Liver (tissue), 8 donors: ENCODE measurements at regions not wholly inside any gene's neighbourhood (a gene's known extent, or its start where the extent isn't known, plus 50 kb on each side); places are given as distances from the start of the nearest gene placed in this dataset.

Experiments used
- DNase-seq: peaks from one replicate; pipeline ENCODE4 v3.0.0-alpha.2; 2017; ENCODE audit warnings: low spot score
- H3K27ac ChIP-seq, 2 donors: one replicate each; pipeline ENCODE4 v1.7.0; 2013; ENCODE audit warnings: inconsistent platforms in 2 of 2, low read length in 2 of 2, control low read depth in 1 of 2, low read depth in 1 of 2, mild to moderate bottlenecking in 1 of 2
- H3K27me3 ChIP-seq, 4 donors: one replicate each; pipeline versions ENCODE4 v1.6.1 to v1.7.0; 2013; ENCODE audit warnings: low read length in 3 of 4, inconsistent platforms in 1 of 4, mild to moderate bottlenecking in 1 of 4, moderate library complexity in 1 of 4; ENCODE audit not compliant: control insufficient read depth in 4 of 4, insufficient read depth in 4 of 4
- H3K36me3 ChIP-seq, 4 donors: one replicate each; pipeline versions ENCODE4 v1.6.1 to v1.7.0; 2013; ENCODE audit warnings: low read length in 3 of 4, mild to moderate bottlenecking in 3 of 4, low read depth in 1 of 4, moderate library complexity in 1 of 4; ENCODE audit not compliant: control insufficient read depth in 4 of 4, insufficient read depth in 3 of 4
- H3K4me1 ChIP-seq, 4 donors: one replicate each; pipeline versions ENCODE4 v1.6.1 to v1.7.0; 2013; ENCODE audit warnings: low read length in 3 of 4, mild to moderate bottlenecking in 3 of 4, moderate library complexity in 1 of 4; ENCODE audit not compliant: control insufficient read depth in 4 of 4, insufficient read depth in 4 of 4
- H3K4me3 ChIP-seq, 3 donors: one replicate each; pipeline versions ENCODE4 v1.6.1 to v1.7.0; 2013; ENCODE audit warnings: low read length in 3 of 3, control low read depth in 1 of 3, low read depth in 1 of 3, mild to moderate bottlenecking in 1 of 3
- H3K9ac ChIP-seq, 2 donors: one replicate each; pipeline ENCODE4 v1.7.0; 2013; ENCODE audit warnings: low read length in 2 of 2, mild to moderate bottlenecking in 2 of 2, moderate library complexity in 2 of 2, control low read depth in 1 of 2, low read depth in 1 of 2
- H3K9me3 ChIP-seq, 4 donors: one replicate each; pipeline versions ENCODE4 v1.6.1 to v1.7.0; 2013; ENCODE audit warnings: low read length in 3 of 4; ENCODE audit not compliant: control insufficient read depth in 4 of 4
- EGR1 ChIP-seq, 2 donors: IDR thresholded peaks; 2 replicates each; pipeline ENCODE4 v1.6.1; 2016 to 2018; ENCODE audit warnings: antibody characterized with exemption in 2 of 2, low read depth in 2 of 2
- FOXA2 ChIP-seq: IDR thresholded peaks from 2 replicates; pipeline ENCODE4 v1.6.1; 2016; ENCODE audit warnings: antibody characterized with exemption
- GABPA ChIP-seq, 2 donors: IDR thresholded peaks in 1 of 2; conservative IDR thresholded peaks in 1 of 2; 2 replicates each; pipeline ENCODE4 v1.6.1; 2016; ENCODE audit warnings: antibody characterized with exemption in 2 of 2, mild to moderate bottlenecking in 1 of 2, moderate library complexity in 1 of 2
- HNF4G ChIP-seq: IDR thresholded peaks from 2 replicates; pipeline ENCODE4 v1.6.1; 2016; ENCODE audit warnings: antibody characterized with exemption
- RAD21 ChIP-seq, 2 donors: IDR thresholded peaks; 2 replicates each; pipeline ENCODE4 v1.6.1; 2016; ENCODE audit warnings: antibody characterized with exemption in 2 of 2, mild to moderate bottlenecking in 2 of 2
- YY1 ChIP-seq: IDR thresholded peaks from 2 replicates; pipeline ENCODE4 v1.6.1; 2016; ENCODE audit warnings: antibody characterized with exemption, mild to moderate bottlenecking
- WGBS: extraction: QIAGEN DNeasy Blood & Tissue Kit; methylation state at CpG from one replicate; pipeline ENCODE4 v1.1.7; 2013; 5-methylcytosine and 5-hydroxymethylcytosine counted together
- TF ChIP-seq, protein P1 (sequence below): fragments of 150-350 bp; IDR thresholded peaks from 2 replicates; pipeline ENCODE4 v1.5.1; 2017; ENCODE audit warnings: improper control_type of control experiment, low read depth, low read length; ENCODE audit not compliant: missing input control
- TF ChIP-seq, protein P2 (sequence below): IDR thresholded peaks from 2 replicates; pipeline ENCODE4 v1.6.1; 2016; ENCODE audit warnings: antibody characterized with exemption
- TF ChIP-seq, protein P3 (sequence below): IDR thresholded peaks from 2 replicates; pipeline ENCODE4 v1.6.1; 2016; ENCODE audit warnings: antibody characterized with exemption
- TF ChIP-seq, protein P4 (sequence below): IDR thresholded peaks from 2 replicates; pipeline ENCODE4 v1.6.1; 2016; ENCODE audit warnings: antibody characterized with exemption
- TF ChIP-seq, protein P5 (sequence below): IDR thresholded peaks from 2 replicates; pipeline ENCODE4 v1.6.1; 2016; ENCODE audit warnings: antibody characterized with exemption, mild to moderate bottlenecking
- donor health status: healthy.
- donor health status: healthy.
- donor health status: healthy.
- donor health status: healthy.
- donor health status: healthy.

DNA sequence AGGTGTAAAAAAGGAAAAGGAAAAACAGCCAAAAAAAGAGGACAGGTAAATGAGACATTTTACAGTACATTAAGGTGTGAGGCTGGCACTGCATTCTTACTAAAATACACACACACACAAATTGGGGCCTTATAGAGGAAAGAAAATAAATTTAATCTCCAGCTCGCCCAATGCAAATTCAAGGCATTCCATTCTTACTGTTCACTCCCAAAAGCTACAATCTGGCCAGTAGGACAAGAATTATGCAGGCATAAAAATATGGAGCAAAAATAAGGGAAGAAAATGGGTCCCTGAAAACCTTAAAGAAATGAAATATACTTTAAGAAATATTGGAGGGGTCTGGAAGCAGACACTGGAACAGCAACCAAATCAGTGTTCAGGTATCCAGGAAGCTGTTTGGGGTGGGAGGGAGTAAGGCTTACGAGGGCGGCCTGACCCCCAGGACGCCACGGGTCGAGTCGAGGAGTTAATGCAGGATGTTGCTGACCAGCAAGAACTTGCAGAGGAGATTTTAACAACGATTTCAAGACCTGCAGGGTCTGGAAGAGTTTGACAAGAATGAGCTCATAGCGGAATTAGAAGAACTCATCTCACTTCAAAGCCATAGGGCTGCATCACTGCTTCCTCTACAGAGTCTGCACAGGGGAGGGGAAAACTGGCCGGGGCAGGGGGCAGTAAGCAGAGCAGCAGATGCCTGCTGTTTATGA is 245.5 kb downstream of the TBL1XR1 start:
- Histone ChIP-seq H3K4me3 (no peak overlapping the region), H3K9me3 (no peaks in the 10 kb centered on the region), H3K36me3 (no peaks in the 10 kb centered on the region), H3K27me3 (no peaks in the 10 kb centered on the region), H3K27ac (no peak overlapping the region), H3K4me1 (peaks cover 0 to 14% (median 11%) of the 10 kb centered on the region in 4 donors), H3K9ac (no peak overlapping the region)
- DNase-seq, result no peak
- TF ChIP-seq, protein P1, sequence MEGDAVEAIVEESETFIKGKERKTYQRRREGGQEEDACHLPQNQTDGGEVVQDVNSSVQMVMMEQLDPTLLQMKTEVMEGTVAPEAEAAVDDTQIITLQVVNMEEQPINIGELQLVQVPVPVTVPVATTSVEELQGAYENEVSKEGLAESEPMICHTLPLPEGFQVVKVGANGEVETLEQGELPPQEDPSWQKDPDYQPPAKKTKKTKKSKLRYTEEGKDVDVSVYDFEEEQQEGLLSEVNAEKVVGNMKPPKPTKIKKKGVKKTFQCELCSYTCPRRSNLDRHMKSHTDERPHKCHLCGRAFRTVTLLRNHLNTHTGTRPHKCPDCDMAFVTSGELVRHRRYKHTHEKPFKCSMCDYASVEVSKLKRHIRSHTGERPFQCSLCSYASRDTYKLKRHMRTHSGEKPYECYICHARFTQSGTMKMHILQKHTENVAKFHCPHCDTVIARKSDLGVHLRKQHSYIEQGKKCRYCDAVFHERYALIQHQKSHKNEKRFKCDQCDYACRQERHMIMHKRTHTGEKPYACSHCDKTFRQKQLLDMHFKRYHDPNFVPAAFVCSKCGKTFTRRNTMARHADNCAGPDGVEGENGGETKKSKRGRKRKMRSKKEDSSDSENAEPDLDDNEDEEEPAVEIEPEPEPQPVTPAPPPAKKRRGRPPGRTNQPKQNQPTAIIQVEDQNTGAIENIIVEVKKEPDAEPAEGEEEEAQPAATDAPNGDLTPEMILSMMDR, result no peak
- TF ChIP-seq, protein P2, sequence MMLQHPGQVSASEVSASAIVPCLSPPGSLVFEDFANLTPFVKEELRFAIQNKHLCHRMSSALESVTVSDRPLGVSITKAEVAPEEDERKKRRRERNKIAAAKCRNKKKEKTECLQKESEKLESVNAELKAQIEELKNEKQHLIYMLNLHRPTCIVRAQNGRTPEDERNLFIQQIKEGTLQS, result no peak
- TF ChIP-seq RAD21 (IDR thresholded peaks at IDR 0.05) (no peak), FOXA2 (no peak), EGR1 (IDR thresholded peaks at IDR 0.05; ENCODE audit: low read depth in 2 of 2) (no peak)
- TF ChIP-seq, protein P3, sequence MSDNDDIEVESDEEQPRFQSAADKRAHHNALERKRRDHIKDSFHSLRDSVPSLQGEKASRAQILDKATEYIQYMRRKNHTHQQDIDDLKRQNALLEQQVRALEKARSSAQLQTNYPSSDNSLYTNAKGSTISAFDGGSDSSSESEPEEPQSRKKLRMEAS, result no peak
- TF ChIP-seq, protein P4, sequence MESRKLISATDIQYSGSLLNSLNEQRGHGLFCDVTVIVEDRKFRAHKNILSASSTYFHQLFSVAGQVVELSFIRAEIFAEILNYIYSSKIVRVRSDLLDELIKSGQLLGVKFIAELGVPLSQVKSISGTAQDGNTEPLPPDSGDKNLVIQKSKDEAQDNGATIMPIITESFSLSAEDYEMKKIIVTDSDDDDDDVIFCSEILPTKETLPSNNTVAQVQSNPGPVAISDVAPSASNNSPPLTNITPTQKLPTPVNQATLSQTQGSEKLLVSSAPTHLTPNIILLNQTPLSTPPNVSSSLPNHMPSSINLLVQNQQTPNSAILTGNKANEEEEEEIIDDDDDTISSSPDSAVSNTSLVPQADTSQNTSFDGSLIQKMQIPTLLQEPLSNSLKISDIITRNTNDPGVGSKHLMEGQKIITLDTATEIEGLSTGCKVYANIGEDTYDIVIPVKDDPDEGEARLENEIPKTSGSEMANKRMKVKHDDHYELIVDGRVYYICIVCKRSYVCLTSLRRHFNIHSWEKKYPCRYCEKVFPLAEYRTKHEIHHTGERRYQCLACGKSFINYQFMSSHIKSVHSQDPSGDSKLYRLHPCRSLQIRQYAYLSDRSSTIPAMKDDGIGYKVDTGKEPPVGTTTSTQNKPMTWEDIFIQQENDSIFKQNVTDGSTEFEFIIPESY, result no peak
- 89% methylated on average over 10 of the region's 10 CpGs for WGBS

DNA sequence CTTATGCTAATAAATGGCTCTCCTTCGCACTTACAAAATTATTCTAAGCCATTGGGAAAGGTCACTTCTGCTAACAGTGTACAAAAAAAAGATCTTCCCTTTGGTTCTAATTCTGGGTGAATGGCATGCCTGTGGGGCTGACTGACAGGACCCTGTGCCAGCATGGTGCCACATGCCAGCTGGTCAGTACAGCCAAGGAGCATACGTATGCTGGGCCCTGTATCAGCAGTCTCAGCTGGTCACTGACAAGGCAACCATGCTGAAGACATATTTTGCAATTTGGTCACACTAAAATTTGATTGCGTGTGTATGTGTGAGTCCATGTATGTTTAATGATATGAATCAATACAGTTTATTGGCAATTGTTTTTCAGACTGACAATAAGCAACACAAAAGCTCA is 246.1 kb downstream of the TBL1XR1 start:
- Histone ChIP-seq H3K36me3 (no peaks in the 10 kb centered on the region), H3K4me1 (peaks cover 0 to 14% (median 11%) of the 10 kb centered on the region in 4 donors), H3K9me3 (no peaks in the 10 kb centered on the region), H3K27me3 (no peaks in the 10 kb centered on the region), H3K4me3 (no peak overlapping the region), H3K9ac (no peak overlapping the region), H3K27ac (no peak overlapping the region)
- WGBS, result 86% methylated on average over 3 of the region's 3 CpGs
- no peak for TF ChIP-seq HNF4G
- TF ChIP-seq, protein P5, sequence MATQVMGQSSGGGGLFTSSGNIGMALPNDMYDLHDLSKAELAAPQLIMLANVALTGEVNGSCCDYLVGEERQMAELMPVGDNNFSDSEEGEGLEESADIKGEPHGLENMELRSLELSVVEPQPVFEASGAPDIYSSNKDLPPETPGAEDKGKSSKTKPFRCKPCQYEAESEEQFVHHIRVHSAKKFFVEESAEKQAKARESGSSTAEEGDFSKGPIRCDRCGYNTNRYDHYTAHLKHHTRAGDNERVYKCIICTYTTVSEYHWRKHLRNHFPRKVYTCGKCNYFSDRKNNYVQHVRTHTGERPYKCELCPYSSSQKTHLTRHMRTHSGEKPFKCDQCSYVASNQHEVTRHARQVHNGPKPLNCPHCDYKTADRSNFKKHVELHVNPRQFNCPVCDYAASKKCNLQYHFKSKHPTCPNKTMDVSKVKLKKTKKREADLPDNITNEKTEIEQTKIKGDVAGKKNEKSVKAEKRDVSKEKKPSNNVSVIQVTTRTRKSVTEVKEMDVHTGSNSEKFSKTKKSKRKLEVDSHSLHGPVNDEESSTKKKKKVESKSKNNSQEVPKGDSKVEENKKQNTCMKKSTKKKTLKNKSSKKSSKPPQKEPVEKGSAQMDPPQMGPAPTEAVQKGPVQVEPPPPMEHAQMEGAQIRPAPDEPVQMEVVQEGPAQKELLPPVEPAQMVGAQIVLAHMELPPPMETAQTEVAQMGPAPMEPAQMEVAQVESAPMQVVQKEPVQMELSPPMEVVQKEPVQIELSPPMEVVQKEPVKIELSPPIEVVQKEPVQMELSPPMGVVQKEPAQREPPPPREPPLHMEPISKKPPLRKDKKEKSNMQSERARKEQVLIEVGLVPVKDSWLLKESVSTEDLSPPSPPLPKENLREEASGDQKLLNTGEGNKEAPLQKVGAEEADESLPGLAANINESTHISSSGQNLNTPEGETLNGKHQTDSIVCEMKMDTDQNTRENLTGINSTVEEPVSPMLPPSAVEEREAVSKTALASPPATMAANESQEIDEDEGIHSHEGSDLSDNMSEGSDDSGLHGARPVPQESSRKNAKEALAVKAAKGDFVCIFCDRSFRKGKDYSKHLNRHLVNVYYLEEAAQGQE, result no peak
- no peak for TF ChIP-seq EGR1 (IDR thresholded peaks at IDR 0.05; ENCODE audit: low read depth in 2 of 2)
- no peak for TF ChIP-seq GABPA (IDR thresholded peaks at IDR 0.05 in 1 of 2, conservative IDR thresholded peaks at IDR 0.05 in 1 of 2)
- TF ChIP-seq RAD21 (IDR thresholded peaks at IDR 0.05), result no peak
- TF ChIP-seq FOXA2, result no peak
- TF ChIP-seq, protein P1, result no peak
- no peak for TF ChIP-seq YY1
- no peak for DNase-seq
